Right atrium auricular region (tissue), 2 donors: ENCODE measurements at regions not wholly inside any gene's neighbourhood (a gene's known extent, or its start where the extent isn't known, plus 50 kb on each side); places are given as distances from the start of the nearest gene placed in this dataset.

Experiments used
- DNase-seq: peaks from one replicate; pipeline ENCODE4 v3.0.0-alpha.2; 2019; ENCODE audit warnings: low spot score
- H3K27ac ChIP-seq, 2 donors: fragments of 200-600 bp; sonication (generic); 1 replicate in 1 of 2; 2 replicates in 1 of 2; pipeline ENCODE4 v1.5.1; 2016 to 2019
- H3K27me3 ChIP-seq, 2 donors: fragments of 200-600 bp; sonication (generic); one replicate each; pipeline versions ENCODE4 v1.5.1 to v1.6.0; 2017 to 2019
- H3K36me3 ChIP-seq: fragments of 200-600 bp; sonication (generic); one replicate; pipeline ENCODE4 v1.5.1; 2016
- H3K4me1 ChIP-seq, 2 donors: fragments of 200-600 bp; sonication (generic); one replicate each; pipeline versions ENCODE4 v1.5.1 to v1.6.0; 2017 to 2019
- H3K4me3 ChIP-seq, 2 donors: fragments of 200-600 bp; sonication (generic); 1 replicate in 1 of 2; 2 replicates in 1 of 2; pipeline ENCODE4 v1.5.1; 2017 to 2019; ENCODE audit warnings: mild to moderate bottlenecking in 1 of 2, moderate library complexity in 1 of 2
- H3K9me3 ChIP-seq, 2 donors: fragments of 200-600 bp; sonication (generic); one replicate each; pipeline ENCODE4 v1.5.1; 2019
- CTCF ChIP-seq, 2 donors: fragments of 200-600 bp; sonication (generic); IDR thresholded peaks; one replicate each; pipeline ENCODE4 v1.5.1; 2019; ENCODE audit warnings: antibody characterized with exemption in 2 of 2

GRCh38 chr2:22952656-22953225 is 432.2 kb upstream of the KLHL29 start:
- Histone ChIP-seq H3K27me3 (no peaks in the 10 kb centered on the region), H3K4me1 (no peaks in the 10 kb centered on the region)

GRCh38 chr2:22957446-22957845 is 427.5 kb upstream of the KLHL29 start:
- H3K27ac ChIP-seq: no peak overlapping the region
- no peak for TF ChIP-seq CTCF (IDR thresholded peaks at IDR 0.05)
- H3K27me3 ChIP-seq: no peaks in the 10 kb centered on the region
- H3K36me3 ChIP-seq: no peaks in the 10 kb centered on the region
- H3K4me3 ChIP-seq: no peak overlapping the region
- H3K9me3 ChIP-seq: no peaks in the 10 kb centered on the region
- no peaks in the 10 kb centered on the region for H3K4me1 ChIP-seq
- no peak for DNase-seq

More at GRCh38 chr2:22952656-22953225, 432.2 kb upstream of the KLHL29 start:
- H3K36me3 ChIP-seq: no peaks in the 10 kb centered on the region
- no peak for DNase-seq
- no peak for TF ChIP-seq CTCF (IDR thresholded peaks at IDR 0.05)
- no peak overlapping the region for H3K4me3 ChIP-seq
- H3K27ac ChIP-seq: no peak overlapping the region
- H3K9me3 ChIP-seq: no peaks in the 10 kb centered on the region

- H3K36me3 ChIP-seq: no peaks in the 10 kb centered on the region
- no peak for DNase-seq
- no peak for TF ChIP-seq CTCF (IDR thresholded peaks at IDR 0.05)
- no peaks in the 10 kb centered on the region for H3K4me1 ChIP-seq
- H3K27ac ChIP-seq: no peak overlapping the region
- no peaks in the 10 kb centered on the region for H3K9me3 ChIP-seq
- H3K4me3 ChIP-seq: no peak overlapping the region
- H3K27me3 ChIP-seq: no peaks in the 10 kb centered on the region
These were observed 426.7 kb upstream of the KLHL29 start for GRCh38 chr2:22958308-22958707.

- Histone ChIP-seq H3K27me3 (no peaks in the 10 kb centered on the region), H3K4me3 (no peak overlapping the region), H3K9me3 (no peaks in the 10 kb centered on the region), H3K27ac (no peak overlapping the region), H3K36me3 (no peaks in the 10 kb centered on the region), H3K4me1 (no peaks in the 10 kb centered on the region)
- DNase-seq: no peak
- TF ChIP-seq CTCF (IDR thresholded peaks at IDR 0.05): no peak
These were observed 417.2 kb upstream of the KLHL29 start for GRCh38 chr2:22967756-22968155.

- H3K4me3 ChIP-seq: no peak overlapping the region
- DNase-seq: no peak
- H3K27me3 ChIP-seq: no peaks in the 10 kb centered on the region
- no peak for TF ChIP-seq CTCF (IDR thresholded peaks at IDR 0.05)
- no peaks in the 10 kb centered on the region for H3K4me1 ChIP-seq
- no peak overlapping the region for H3K27ac ChIP-seq
- no peaks in the 10 kb centered on the region for H3K36me3 ChIP-seq
- H3K9me3 ChIP-seq: no peaks in the 10 kb centered on the region
These were observed 414.5 kb upstream of the KLHL29 start for GRCh38 chr2:22970284-22970975.

GRCh38 chr2:22970991-22971390 is 414.0 kb upstream of the KLHL29 start:
- no peak for TF ChIP-seq CTCF (IDR thresholded peaks at IDR 0.05)
- no peaks in the 10 kb centered on the region for H3K36me3 ChIP-seq

More at GRCh38 chr2:22970991-22971390, 414.0 kb upstream of the KLHL29 start:
- no peaks in the 10 kb centered on the region for H3K4me1 ChIP-seq
- H3K4me3 ChIP-seq: no peak overlapping the region
- H3K27me3 ChIP-seq: no peaks in the 10 kb centered on the region
- DNase-seq: no peak
- H3K27ac ChIP-seq: no peak overlapping the region
- no peaks in the 10 kb centered on the region for H3K9me3 ChIP-seq
